ENCODE measurements at regions not wholly inside any gene's neighbourhood (a gene's known extent, or its start where the extent isn't known, plus 50 kb on each side); places are given as distances from the start of the nearest gene placed in this dataset.

DNA sequence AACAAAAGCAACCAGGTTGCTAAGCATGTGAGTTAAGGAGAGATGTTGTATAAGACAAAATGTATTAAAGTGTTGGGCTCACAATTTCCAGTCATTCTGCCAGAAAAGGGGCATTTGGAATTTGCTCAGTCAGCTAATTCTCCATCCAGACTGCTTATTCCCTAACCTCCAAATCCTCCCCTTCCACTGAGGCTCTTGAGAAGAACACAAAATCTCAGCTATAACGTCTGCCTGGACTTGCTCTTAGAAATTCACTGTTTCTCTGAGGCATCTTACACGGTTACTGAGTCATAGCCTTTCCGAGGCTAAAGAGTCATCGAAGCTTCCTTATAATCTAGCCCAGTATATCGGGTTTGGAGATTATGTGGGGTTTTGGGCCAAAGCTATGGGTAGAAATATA, 548.2 kb upstream of the ADGRL4 start:
- Histone ChIP-seq H3F3A (ENCODE audit: insufficient read depth, low read length, poor library complexity, severe bottlenecking) (no peaks in the 10 kb centered on the region), H3K36me3 (ENCODE audit: insufficient read depth, low read length) (no peaks in the 10 kb centered on the region), H3K4me2 (ENCODE audit: low read length) (no peak overlapping the region), H3K27ac (ENCODE audit: low read length) (no peak overlapping the region), H3K4me3 (ENCODE audit: low read length) (no peak overlapping the region), H3K9me3 (ENCODE audit: low read length) (no peaks in the 10 kb centered on the region), H3K9ac (ENCODE audit: low read length) (no peak overlapping the region), H3K79me2 (replicated peaks; ENCODE audit: insufficient read depth, low read length) (no peaks in the 10 kb centered on the region), H3K9me2 (ENCODE audit: insufficient read depth, low read length) (no peaks in the 10 kb centered on the region), H2AFZ (ENCODE audit: low read depth, low read length) (no peak overlapping the region), H4K20me1 (ENCODE audit: insufficient read depth) (no peaks in the 10 kb centered on the region), H3K27me3 (ENCODE audit: insufficient read depth, low read depth, low read length) (no peaks in the 10 kb centered on the region)
- TF ChIP-seq, protein P1, sequence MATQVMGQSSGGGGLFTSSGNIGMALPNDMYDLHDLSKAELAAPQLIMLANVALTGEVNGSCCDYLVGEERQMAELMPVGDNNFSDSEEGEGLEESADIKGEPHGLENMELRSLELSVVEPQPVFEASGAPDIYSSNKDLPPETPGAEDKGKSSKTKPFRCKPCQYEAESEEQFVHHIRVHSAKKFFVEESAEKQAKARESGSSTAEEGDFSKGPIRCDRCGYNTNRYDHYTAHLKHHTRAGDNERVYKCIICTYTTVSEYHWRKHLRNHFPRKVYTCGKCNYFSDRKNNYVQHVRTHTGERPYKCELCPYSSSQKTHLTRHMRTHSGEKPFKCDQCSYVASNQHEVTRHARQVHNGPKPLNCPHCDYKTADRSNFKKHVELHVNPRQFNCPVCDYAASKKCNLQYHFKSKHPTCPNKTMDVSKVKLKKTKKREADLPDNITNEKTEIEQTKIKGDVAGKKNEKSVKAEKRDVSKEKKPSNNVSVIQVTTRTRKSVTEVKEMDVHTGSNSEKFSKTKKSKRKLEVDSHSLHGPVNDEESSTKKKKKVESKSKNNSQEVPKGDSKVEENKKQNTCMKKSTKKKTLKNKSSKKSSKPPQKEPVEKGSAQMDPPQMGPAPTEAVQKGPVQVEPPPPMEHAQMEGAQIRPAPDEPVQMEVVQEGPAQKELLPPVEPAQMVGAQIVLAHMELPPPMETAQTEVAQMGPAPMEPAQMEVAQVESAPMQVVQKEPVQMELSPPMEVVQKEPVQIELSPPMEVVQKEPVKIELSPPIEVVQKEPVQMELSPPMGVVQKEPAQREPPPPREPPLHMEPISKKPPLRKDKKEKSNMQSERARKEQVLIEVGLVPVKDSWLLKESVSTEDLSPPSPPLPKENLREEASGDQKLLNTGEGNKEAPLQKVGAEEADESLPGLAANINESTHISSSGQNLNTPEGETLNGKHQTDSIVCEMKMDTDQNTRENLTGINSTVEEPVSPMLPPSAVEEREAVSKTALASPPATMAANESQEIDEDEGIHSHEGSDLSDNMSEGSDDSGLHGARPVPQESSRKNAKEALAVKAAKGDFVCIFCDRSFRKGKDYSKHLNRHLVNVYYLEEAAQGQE (IDR thresholded peaks at IDR 0.05; ENCODE audit: borderline replicate concordance), result no peak
- TF ChIP-seq, protein P2, sequence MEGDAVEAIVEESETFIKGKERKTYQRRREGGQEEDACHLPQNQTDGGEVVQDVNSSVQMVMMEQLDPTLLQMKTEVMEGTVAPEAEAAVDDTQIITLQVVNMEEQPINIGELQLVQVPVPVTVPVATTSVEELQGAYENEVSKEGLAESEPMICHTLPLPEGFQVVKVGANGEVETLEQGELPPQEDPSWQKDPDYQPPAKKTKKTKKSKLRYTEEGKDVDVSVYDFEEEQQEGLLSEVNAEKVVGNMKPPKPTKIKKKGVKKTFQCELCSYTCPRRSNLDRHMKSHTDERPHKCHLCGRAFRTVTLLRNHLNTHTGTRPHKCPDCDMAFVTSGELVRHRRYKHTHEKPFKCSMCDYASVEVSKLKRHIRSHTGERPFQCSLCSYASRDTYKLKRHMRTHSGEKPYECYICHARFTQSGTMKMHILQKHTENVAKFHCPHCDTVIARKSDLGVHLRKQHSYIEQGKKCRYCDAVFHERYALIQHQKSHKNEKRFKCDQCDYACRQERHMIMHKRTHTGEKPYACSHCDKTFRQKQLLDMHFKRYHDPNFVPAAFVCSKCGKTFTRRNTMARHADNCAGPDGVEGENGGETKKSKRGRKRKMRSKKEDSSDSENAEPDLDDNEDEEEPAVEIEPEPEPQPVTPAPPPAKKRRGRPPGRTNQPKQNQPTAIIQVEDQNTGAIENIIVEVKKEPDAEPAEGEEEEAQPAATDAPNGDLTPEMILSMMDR (IDR thresholded peaks at IDR 0.05; ENCODE audit: poor library complexity, severe bottlenecking), result no peak
- TF ChIP-seq POLR2AphosphoS5 (IDR thresholded peaks at IDR 0.05), result no peak
- TF ChIP-seq EZH2 (IDR thresholded peaks at IDR 0.05; ENCODE audit: borderline replicate concordance, insufficient read depth, low read length, poor library complexity, severe bottlenecking), result no peak
- TF ChIP-seq RAD21 (conservative IDR thresholded peaks at IDR 0.05), result no peak
- TF ChIP-seq MXI1 (conservative IDR thresholded peaks at IDR 0.05; ENCODE audit: poor library complexity, severe bottlenecking), result no peak
- no peak for TF ChIP-seq TAF1 (IDR thresholded peaks at IDR 0.05; ENCODE audit: low read depth)
- no peak for TF ChIP-seq SMC3 (conservative IDR thresholded peaks at IDR 0.05; ENCODE audit: poor library complexity)
- TF ChIP-seq EP300 (conservative IDR thresholded peaks at IDR 0.05; ENCODE audit: poor library complexity, severe bottlenecking), result no peak

DNA sequence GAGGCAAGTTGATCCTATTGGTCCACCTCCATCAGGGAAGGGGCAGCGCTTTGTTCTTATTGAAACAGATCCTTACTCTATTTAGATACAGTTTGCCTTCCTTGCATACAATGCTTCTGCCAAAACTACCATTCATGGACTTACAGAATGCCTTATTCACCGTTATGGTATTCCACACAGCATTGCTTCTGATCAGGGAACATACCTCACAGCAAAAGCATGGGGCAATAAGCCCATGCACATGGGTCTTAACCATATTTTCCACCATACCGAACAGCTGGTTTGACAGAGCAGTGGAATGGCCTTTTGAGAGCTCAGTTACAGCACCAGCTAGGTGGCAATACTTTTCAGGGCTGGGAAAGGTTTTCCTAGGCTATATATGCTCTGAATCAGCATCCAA, 544.8 kb upstream of the ADGRL4 start:
- TF ChIP-seq SMC3 (conservative IDR thresholded peaks at IDR 0.05; ENCODE audit: poor library complexity) (no peak), MXI1 (conservative IDR thresholded peaks at IDR 0.05; ENCODE audit: poor library complexity, severe bottlenecking) (no peak), POLR2AphosphoS5 (IDR thresholded peaks at IDR 0.05) (no peak), RAD21 (conservative IDR thresholded peaks at IDR 0.05) (no peak), EZH2 (IDR thresholded peaks at IDR 0.05; ENCODE audit: borderline replicate concordance, insufficient read depth, low read length, poor library complexity, severe bottlenecking) (no peak), EP300 (conservative IDR thresholded peaks at IDR 0.05; ENCODE audit: poor library complexity, severe bottlenecking) (no peak), TAF1 (IDR thresholded peaks at IDR 0.05; ENCODE audit: low read depth) (no peak)
- TF ChIP-seq, protein P2 (IDR thresholded peaks at IDR 0.05; ENCODE audit: poor library complexity, severe bottlenecking), result no peak
- TF ChIP-seq, protein P1 (IDR thresholded peaks at IDR 0.05; ENCODE audit: borderline replicate concordance), result no peak
- Histone ChIP-seq H3K36me3 (ENCODE audit: insufficient read depth, low read length) (no peaks in the 10 kb centered on the region), H3F3A (ENCODE audit: insufficient read depth, low read length, poor library complexity, severe bottlenecking) (no peaks in the 10 kb centered on the region), H3K9me2 (ENCODE audit: insufficient read depth, low read length) (no peaks in the 10 kb centered on the region), H3K4me3 (ENCODE audit: low read length) (no peak overlapping the region), H3K27me3 (ENCODE audit: insufficient read depth, low read depth, low read length) (no peaks in the 10 kb centered on the region), H3K4me2 (ENCODE audit: low read length) (no peak overlapping the region), H3K9me3 (ENCODE audit: low read length) (no peaks in the 10 kb centered on the region), H4K20me1 (ENCODE audit: insufficient read depth) (no peaks in the 10 kb centered on the region), H3K27ac (ENCODE audit: low read length) (no peak overlapping the region), H3K9ac (ENCODE audit: low read length) (no peak overlapping the region), H3K79me2 (replicated peaks; ENCODE audit: insufficient read depth, low read length) (no peaks in the 10 kb centered on the region), H2AFZ (ENCODE audit: low read depth, low read length) (no peak overlapping the region)

Measured in neural cell (in vitro differentiated cells).